Adrenal gland (tissue), 9 donors: ENCODE measurements at regions not wholly inside any gene's neighbourhood (a gene's known extent, or its start where the extent isn't known, plus 50 kb on each side); places are given as distances from the start of the nearest gene placed in this dataset.

Source experiments
- DNase-seq, 7 donors: peaks; one replicate each; pipeline ENCODE4 v3.0.0-alpha.2; 2019 to 2020
- H3K27ac ChIP-seq, 5 donors: fragments of 200-600 bp; sonication (generic) in 4 of 5; 1 replicate in 3 of 5; 2 replicates in 2 of 5; pipeline versions ENCODE4 v1.5.1 to v1.8.0; 2016 to 2020; ENCODE audit warnings: mild to moderate bottlenecking in 1 of 5
- H3K27me3 ChIP-seq: fragments of 200-600 bp; 2 replicates; pipeline ENCODE4 v1.8.0; 2021
- H3K36me3 ChIP-seq, 2 donors: fragments of 200-600 bp; replicated peaks in 1 of 2; 1 replicate in 1 of 2; 2 replicates in 1 of 2; pipeline versions ENCODE4 v1.5.1 to v1.8.0; 2018 to 2022
- H3K4me1 ChIP-seq, 2 donors: fragments of 200-600 bp; replicated peaks in 1 of 2; 1 replicate in 1 of 2; 2 replicates in 1 of 2; pipeline versions ENCODE4 v1.5.1 to v1.8.0; 2018 to 2021
- H3K4me3 ChIP-seq, 4 donors: fragments of 200-600 bp; sonication (generic) in 3 of 4; one replicate each; pipeline ENCODE4 v1.5.1; 2016 to 2018
- H3K9me3 ChIP-seq, 3 donors: fragments of 200-600 bp; sonication (generic) in 1 of 3; replicated peaks in 1 of 3; 1 replicate in 2 of 3; 2 replicates in 1 of 3; pipeline versions ENCODE4 v1.5.1 to v1.8.0; 2016 to 2021
- CTCF ChIP-seq, 6 experiments: fragments of 450-650 bp in 4 of 6; fragments of 200-600 bp in 2 of 6; sonication (generic) in 1 of 6; IDR thresholded peaks; 1 replicate in 5 of 6; 2 replicates in 1 of 6; pipeline versions ENCODE4 v1.5.1 to v1.8.0; 2016 to 2021; ENCODE audit warnings: antibody characterized with exemption in 6 of 6, mild to moderate bottlenecking in 2 of 6, moderate library complexity in 1 of 6
- POLR2A ChIP-seq, 2 donors: fragments of 450-650 bp; IDR thresholded peaks; one replicate each; pipeline ENCODE4 v1.6.1; 2017; ENCODE audit warnings: antibody characterized with exemption in 2 of 2, mild to moderate bottlenecking in 2 of 2, moderate library complexity in 1 of 2
- WGBS, 4 donors: extraction: QIAGEN DNeasy Blood & Tissue Kit in 2 of 4; methylation state at CpG; one replicate each; pipeline versions ENCODE4 v1.1.5 to v1.1.7; 2013 to 2017; 5-methylcytosine and 5-hydroxymethylcytosine counted together
- intact Hi-C, 2 donors: fragments of 100-400 bp; cut with DNase I; formaldehyde crosslinking; loops; one replicate each; pipeline versions ENCODE4 v1.14.1 to v1.15.0; 2022 to 2023
- donor health status: healthy with polysubstance abuse.
- donor health status: Bipolar disorder and iron deficiency.
- donor health status: DM: yes; HTN: yes; CAD: no.
- donor health status: DM: no; HTN: no; CAD: no.
- donor health status: DM: no; HTN: no; CAD: no.

DNA sequence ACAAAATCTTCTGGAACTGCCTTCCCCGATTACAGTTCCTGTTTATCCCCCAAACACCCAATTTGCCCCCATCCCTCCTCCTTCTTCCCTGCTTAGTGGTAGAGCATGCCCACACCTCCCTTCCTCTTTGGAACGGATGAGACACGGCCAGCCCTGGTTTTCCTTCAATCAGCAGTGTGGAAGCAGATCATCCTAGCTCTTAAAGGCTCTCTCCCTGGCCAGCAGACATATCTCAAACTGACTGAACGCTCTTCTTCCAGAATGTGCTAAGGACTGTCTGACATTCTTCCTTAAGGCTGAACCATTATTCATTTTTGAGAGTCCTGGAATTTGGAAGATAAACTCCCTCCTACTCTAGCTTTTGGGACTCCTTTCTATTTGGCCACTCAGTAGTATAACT lies 161.1 kb downstream of the TRIML1 start:
- no peaks in the 10 kb centered on the region for H3K4me1 ChIP-seq
- no peak overlapping the region for H3K4me3 ChIP-seq
- H3K36me3 ChIP-seq: no peaks in the 10 kb centered on the region
- TF ChIP-seq CTCF (IDR thresholded peaks at IDR 0.05): no peak
- no peak for TF ChIP-seq POLR2A (IDR thresholded peaks at IDR 0.05)
- intact Hi-C loops: no loop called here
- H3K27ac ChIP-seq: no peak overlapping the region
- no peaks in the 10 kb centered on the region for H3K27me3 ChIP-seq
- DNase-seq: no peak
- H3K9me3 ChIP-seq: no peaks in the 10 kb centered on the region
- WGBS, 4 donors: 59 to 66% (median 63%) methylated on average over 4 of the region's 4 CpGs

DNA sequence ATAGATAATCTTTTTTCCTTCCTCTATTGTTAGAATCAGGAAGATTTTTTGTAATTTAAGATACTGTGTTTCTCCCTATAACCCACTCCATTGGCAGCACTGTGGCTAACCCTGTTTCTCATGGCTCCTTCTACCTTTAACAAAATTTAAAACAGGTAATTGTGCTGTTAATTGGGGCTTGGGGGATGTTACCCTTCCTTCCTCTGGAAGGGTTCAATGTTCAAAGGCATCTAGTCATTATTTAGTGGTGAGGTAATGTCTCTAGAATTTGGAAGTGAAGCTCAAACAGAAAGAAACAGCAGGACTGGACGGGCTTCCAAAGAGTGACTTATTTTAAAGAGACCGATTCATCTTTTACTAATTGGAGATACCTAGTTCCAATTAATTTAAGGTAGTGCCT lies 166.4 kb downstream of the TRIML1 start:
- Histone ChIP-seq H3K27ac (no peak overlapping the region), H3K36me3 (no peaks in the 10 kb centered on the region), H3K4me1 (no peaks in the 10 kb centered on the region), H3K4me3 (no peak overlapping the region), H3K9me3 (no peaks in the 10 kb centered on the region), H3K27me3 (no peaks in the 10 kb centered on the region)
- WGBS, 4 donors: 81 to 90% (median 88%) methylated on average over 2 of the region's 2 CpGs
- no peak for DNase-seq
- no peak for TF ChIP-seq CTCF (IDR thresholded peaks at IDR 0.05)
- TF ChIP-seq POLR2A (IDR thresholded peaks at IDR 0.05): no peak
- intact Hi-C loops: no loop called here

GRCh38 chr4:188307591-188307990 lies 168.3 kb downstream of the TRIML1 start:
- TF ChIP-seq CTCF (IDR thresholded peaks at IDR 0.05) (no peak), POLR2A (IDR thresholded peaks at IDR 0.05) (no peak)
- no peaks in the 10 kb centered on the region for H3K9me3 ChIP-seq
- no peak overlapping the region for H3K4me3 ChIP-seq
- no peaks in the 10 kb centered on the region for H3K4me1 ChIP-seq
- no peaks in the 10 kb centered on the region for H3K27me3 ChIP-seq
- no peak overlapping the region for H3K27ac ChIP-seq
- WGBS, 4 donors: 71 to 87% (median 82%) methylated on average over 4 of the region's 4 CpGs
- no peak for DNase-seq
- no peaks in the 10 kb centered on the region for H3K36me3 ChIP-seq
- intact Hi-C loops: no loop called here

DNA sequence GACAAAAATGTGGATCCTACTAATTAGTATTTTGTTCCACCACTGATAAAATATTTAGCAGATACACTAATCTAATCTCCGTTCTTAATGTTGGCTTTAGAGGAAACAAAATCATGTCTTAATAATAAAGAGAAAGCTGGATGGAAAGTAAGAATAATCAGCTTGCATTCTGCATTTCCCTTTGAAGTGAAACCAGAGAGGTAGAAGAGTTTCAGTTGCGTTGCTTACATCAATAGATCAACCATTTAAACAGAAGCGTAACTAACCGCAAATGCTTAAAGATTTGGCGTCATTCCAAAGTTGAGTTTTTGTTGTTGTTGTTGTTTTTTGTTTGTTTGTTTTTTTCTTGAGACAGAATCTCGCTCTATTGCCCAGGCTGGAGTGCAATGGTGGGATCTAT lies 168.9 kb downstream of the TRIML1 start:
- intact Hi-C loops: no loop called here

More for the DNA sequence above, 168.9 kb downstream of the TRIML1 start:
- no peaks in the 10 kb centered on the region for H3K4me1 ChIP-seq
- DNase-seq: no peak
- H3K4me3 ChIP-seq: no peak overlapping the region
- no peaks in the 10 kb centered on the region for H3K27me3 ChIP-seq
- TF ChIP-seq POLR2A (IDR thresholded peaks at IDR 0.05): no peak
- no peak for TF ChIP-seq CTCF (IDR thresholded peaks at IDR 0.05)
- H3K9me3 ChIP-seq: no peaks in the 10 kb centered on the region
- no peaks in the 10 kb centered on the region for H3K36me3 ChIP-seq
- no peak overlapping the region for H3K27ac ChIP-seq
- 88 to 92% (median 90%) methylated on average over 6 of the region's 6 CpGs for WGBS, 4 donors
